ENCODE measurements at regions not wholly inside any gene's neighbourhood (a gene's known extent, or its start where the extent isn't known, plus 50 kb on each side); places are given as distances from the start of the nearest gene placed in this dataset.

GRCh38 chr13:70385852-70386251 is 277.6 kb upstream of the KLHL1 start:
- TF ChIP-seq EZH2 (IDR thresholded peaks at IDR 0.05; ENCODE audit: low read length): no peak
- TF ChIP-seq CTCF (optimal IDR thresholded peaks at IDR 0.05 in 1 of 3, IDR thresholded peaks at IDR 0.05 in 1 of 3, conservative IDR thresholded peaks at IDR 0.05 in 1 of 3; ENCODE audit: extremely low read depth in 1 of 3, insufficient read depth in 2 of 3, low read length in 3 of 3): no peak
- no peak overlapping the region for H3K27ac ChIP-seq (ENCODE audit: control insufficient read depth, insufficient read depth, low read length)
- no peak for FAIRE-seq

GRCh38 chr13:70384156-70384555 is 275.9 kb upstream of the KLHL1 start:
- H3K4me3 ChIP-seq (ENCODE audit: control insufficient read depth in 2 of 3, extremely low read depth in 1 of 3, insufficient read depth in 2 of 3, low read depth in 1 of 3, low read length in 3 of 3): no peak overlapping the region
- H3K36me3 ChIP-seq (ENCODE audit: control insufficient read depth in 2 of 2, extremely low read depth in 1 of 2, insufficient read depth in 2 of 2, low read length in 2 of 2): no peaks in the 10 kb centered on the region
- H3K4me1 ChIP-seq (ENCODE audit: control insufficient read depth, extremely low read depth, insufficient read depth, low read length): no peaks in the 10 kb centered on the region
- H2AFZ ChIP-seq (ENCODE audit: control insufficient read depth, low read length): no peak overlapping the region
- no peak for TF ChIP-seq CTCF (optimal IDR thresholded peaks at IDR 0.05 in 1 of 3, IDR thresholded peaks at IDR 0.05 in 1 of 3, conservative IDR thresholded peaks at IDR 0.05 in 1 of 3; ENCODE audit: extremely low read depth in 1 of 3, insufficient read depth in 2 of 3, low read length in 3 of 3)
- TF ChIP-seq EZH2 (IDR thresholded peaks at IDR 0.05; ENCODE audit: low read length): no peak
- H3K4me2 ChIP-seq (ENCODE audit: control insufficient read depth, extremely low read depth, insufficient read depth, low read depth, low read length): no peak overlapping the region
- FAIRE-seq (no peak), DNase-seq (ENCODE audit: low read depth, low spot score) (no peak)
- no peak overlapping the region for H3K9ac ChIP-seq (ENCODE audit: control insufficient read depth, extremely low read depth, insufficient read depth, low read length)
- no peaks in the 10 kb centered on the region for H3K79me2 ChIP-seq (ENCODE audit: control insufficient read depth, insufficient read depth, low read length)
- no peaks in the 10 kb centered on the region for H3K9me1 ChIP-seq (ENCODE audit: control insufficient read depth, extremely low read depth, insufficient read depth, low read length)
- H3K27ac ChIP-seq (ENCODE audit: control insufficient read depth, insufficient read depth, low read length): no peak overlapping the region
- dilution Hi-C loops (cut with MboI; ENCODE audit: extremely low pct_ligation_motif_present, low sequenced_read_pairs): no loop called here
- H3K9me3 ChIP-seq (ENCODE audit: control insufficient read depth, low read depth, low read length): peaks cover 7% of the 10 kb centered on the region
- no peaks in the 10 kb centered on the region for H3K27me3 ChIP-seq (ENCODE audit: control insufficient read depth, extremely low read depth, insufficient read depth, low read length)
- H4K20me1 ChIP-seq (ENCODE audit: control insufficient read depth, extremely low read depth, insufficient read depth, low read length): no peaks in the 10 kb centered on the region

More at GRCh38 chr13:70385852-70386251, 277.6 kb upstream of the KLHL1 start:
- no peak for DNase-seq (ENCODE audit: low read depth, low spot score)
- Histone ChIP-seq H3K9me1 (ENCODE audit: control insufficient read depth, extremely low read depth, insufficient read depth, low read length) (no peaks in the 10 kb centered on the region), H3K9me3 (ENCODE audit: control insufficient read depth, low read depth, low read length) (peaks cover 7% of the 10 kb centered on the region), H3K4me3 (ENCODE audit: control insufficient read depth in 2 of 3, extremely low read depth in 1 of 3, insufficient read depth in 2 of 3, low read depth in 1 of 3, low read length in 3 of 3) (no peak overlapping the region), H2AFZ (ENCODE audit: control insufficient read depth, low read length) (no peak overlapping the region), H4K20me1 (ENCODE audit: control insufficient read depth, extremely low read depth, insufficient read depth, low read length) (no peaks in the 10 kb centered on the region), H3K4me2 (ENCODE audit: control insufficient read depth, extremely low read depth, insufficient read depth, low read depth, low read length) (no peak overlapping the region), H3K79me2 (ENCODE audit: control insufficient read depth, insufficient read depth, low read length) (no peaks in the 10 kb centered on the region), H3K9ac (ENCODE audit: control insufficient read depth, extremely low read depth, insufficient read depth, low read length) (no peak overlapping the region), H3K27me3 (ENCODE audit: control insufficient read depth, extremely low read depth, insufficient read depth, low read length) (no peaks in the 10 kb centered on the region), H3K4me1 (ENCODE audit: control insufficient read depth, extremely low read depth, insufficient read depth, low read length) (no peaks in the 10 kb centered on the region), H3K36me3 (ENCODE audit: control insufficient read depth in 2 of 2, extremely low read depth in 1 of 2, insufficient read depth in 2 of 2, low read length in 2 of 2) (no peaks in the 10 kb centered on the region)
- dilution Hi-C loops (cut with MboI; ENCODE audit: extremely low pct_ligation_motif_present, low sequenced_read_pairs): no loop called here
